22Rv1 (cell line): ENCODE measurements at regions not wholly inside any gene's neighbourhood (a gene's known extent, or its start where the extent isn't known, plus 50 kb on each side); places are given as distances from the start of the nearest gene placed in this dataset.
"Not testable (repeated sequence)": the region's sequence is repeated elsewhere in the genome, so short reads cannot be mapped to it uniquely, and the experiment has no call there.

Experiments used
- H3K27ac ChIP-seq: fragments of 450-650 bp; 2 replicates; pipeline ENCODE4 v1.5.1; 2017
- CTCF ChIP-seq: fragments of 450-650 bp; IDR thresholded peaks from 2 replicates; pipeline ENCODE4 v1.5.1; 2017; ENCODE audit warnings: mild to moderate bottlenecking
- ZFX ChIP-seq: fragments of 450-650 bp; IDR thresholded peaks from 2 replicates; pipeline ENCODE4 v1.6.1; 2017; ENCODE audit warnings: antibody characterized with exemption, borderline replicate concordance

DNA sequence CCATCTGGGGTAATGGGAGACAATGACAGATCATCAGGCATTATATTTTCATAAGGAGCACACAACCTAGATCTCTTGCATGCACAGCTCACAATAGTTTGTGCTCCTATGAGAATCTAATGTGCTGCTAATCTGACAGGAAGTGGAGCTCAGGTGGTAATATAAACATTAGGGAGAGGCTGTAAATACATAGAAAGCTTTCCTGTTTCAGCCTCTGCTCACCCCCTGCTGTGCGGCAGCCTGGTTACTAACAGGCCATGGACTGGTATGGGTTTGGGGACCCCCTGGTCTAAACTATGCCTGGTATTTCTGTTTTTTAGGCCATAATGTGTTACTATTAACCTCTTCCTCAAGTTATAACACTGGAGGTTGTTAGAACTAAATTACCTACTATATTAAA lies 1373.7 kb downstream of the LRFN5 start:
- H3K27ac ChIP-seq: no peak overlapping the region
- TF ChIP-seq CTCF (no peak), ZFX (no peak)

DNA sequence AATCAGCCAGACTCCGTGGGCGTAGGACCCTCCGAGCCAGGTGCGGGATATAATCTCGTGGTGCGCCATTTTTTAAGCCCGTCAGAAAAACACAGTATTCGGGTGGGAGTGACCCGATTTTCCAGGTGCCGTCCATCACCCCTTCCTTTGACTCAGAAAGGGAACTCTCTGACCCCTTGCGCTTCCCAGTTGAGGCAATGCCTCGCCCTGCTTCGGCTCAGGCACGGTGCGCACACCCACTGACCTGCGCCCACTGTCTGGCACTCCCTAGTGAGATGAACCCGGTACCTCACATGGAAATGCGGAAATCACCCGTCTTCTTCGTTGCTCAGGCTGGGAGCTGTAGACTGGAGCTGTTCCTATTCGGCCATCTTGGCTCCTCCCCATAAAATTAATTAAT lies 1366.5 kb downstream of the LRFN5 start:
- not testable (repeated sequence) for H3K27ac ChIP-seq

- TF ChIP-seq CTCF (no peak), ZFX (no peak)
- H3K27ac ChIP-seq: no peak overlapping the region
These were observed 1358.8 kb downstream of the LRFN5 start for GRCh38 chr14:42965512-42965911.

- no peak for TF ChIP-seq CTCF
- no peak for TF ChIP-seq ZFX
- no peak overlapping the region for H3K27ac ChIP-seq
These were observed 1354.8 kb downstream of the LRFN5 start for GRCh38 chr14:42961509-42961908.

DNA sequence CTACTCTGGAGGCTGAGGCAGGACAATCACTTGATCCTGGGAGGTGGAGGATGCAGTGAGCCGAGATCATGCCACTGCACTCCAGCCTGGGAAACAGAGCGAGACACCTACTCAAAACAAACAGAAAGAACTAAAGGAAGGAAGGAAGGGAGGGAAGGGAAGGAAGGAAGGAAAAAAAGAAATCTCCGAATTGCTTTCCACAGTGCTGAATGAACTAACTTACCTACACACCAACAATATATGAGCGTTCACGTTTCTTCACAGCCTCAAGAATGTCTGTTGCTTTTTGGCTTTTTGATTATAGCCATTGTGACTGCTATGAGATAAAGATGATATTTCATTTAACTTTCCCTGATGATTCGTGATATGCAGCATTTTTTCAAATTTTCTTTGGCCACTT lies 1343.7 kb downstream of the LRFN5 start:
- H3K27ac ChIP-seq: no peak overlapping the region
- TF ChIP-seq ZFX (no peak), CTCF (no peak)

DNA sequence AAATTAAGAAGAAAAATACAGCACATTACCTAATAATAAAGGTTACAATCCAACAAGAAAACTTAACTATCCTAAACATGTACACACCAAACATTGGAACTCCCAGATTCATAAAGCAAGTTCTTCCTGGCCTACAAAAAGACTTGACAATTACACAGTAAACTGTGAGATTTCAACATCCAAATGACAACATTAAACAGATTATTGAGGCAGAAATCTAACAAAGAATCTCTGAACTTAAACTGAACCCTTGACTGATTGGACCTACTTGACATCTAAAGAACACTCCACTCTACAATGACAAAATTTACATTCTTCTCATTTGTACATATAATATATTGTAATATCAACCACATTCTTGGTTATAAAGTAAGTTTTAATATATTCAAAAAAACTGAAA lies 1341.3 kb downstream of the LRFN5 start:
- TF ChIP-seq ZFX (no peak), CTCF (no peak)
- H3K27ac ChIP-seq: no peak overlapping the region

DNA sequence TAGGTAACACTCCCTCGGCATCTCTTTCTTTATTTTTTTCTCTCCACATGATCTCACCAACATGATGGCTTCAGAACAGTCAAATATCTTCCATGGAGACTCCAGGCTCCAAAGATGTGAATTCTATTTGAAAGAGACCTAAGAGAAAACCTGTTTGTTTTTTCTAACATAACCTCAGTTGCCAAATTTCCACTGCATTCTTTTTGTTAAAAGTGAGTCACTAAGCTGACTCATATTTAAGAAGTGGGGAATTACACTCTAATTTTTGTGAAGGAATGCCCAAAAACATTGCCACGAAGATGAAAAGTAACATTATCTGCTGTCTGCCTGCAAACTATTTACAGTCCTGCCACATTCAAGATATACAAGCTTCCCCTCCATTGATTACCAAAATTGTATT lies 1337.6 kb downstream of the LRFN5 start:
- no peak for TF ChIP-seq CTCF

DNA sequence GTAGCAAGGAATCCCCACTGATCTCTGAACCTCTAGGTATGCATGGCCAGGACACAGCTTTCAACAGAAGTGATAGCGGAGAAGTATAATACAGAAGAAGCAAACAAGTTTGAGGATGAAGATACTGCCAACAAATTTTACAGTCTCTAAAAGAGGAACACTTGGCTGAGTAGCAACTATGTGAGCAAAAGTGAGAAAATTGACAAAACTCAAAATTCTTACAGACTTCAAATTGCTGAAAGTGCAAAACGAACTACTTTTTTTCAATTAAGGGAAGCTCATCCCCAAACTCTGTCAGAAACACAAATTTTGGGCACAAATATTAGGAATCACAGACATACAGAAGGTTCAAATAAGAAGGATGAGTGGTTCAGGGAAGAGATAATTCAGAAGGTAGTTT lies 1324.6 kb downstream of the LRFN5 start:
- TF ChIP-seq CTCF (no peak), ZFX (no peak)
- no peak overlapping the region for H3K27ac ChIP-seq

More for the DNA sequence above, 1337.6 kb downstream of the LRFN5 start:
- no peak overlapping the region for H3K27ac ChIP-seq
